ENCODE measurements at regions not wholly inside any gene's neighbourhood (a gene's known extent, or its start where the extent isn't known, plus 50 kb on each side); places are given as distances from the start of the nearest gene placed in this dataset.

- DNase-seq, result no peak
Measured at GRCh38 chr5:155303120-155303519, 289.6 kb downstream of the KIF4B start.

GRCh38 chr5:155307229-155307628 lies 293.7 kb downstream of the KIF4B start:
- no peak for DNase-seq

DNA sequence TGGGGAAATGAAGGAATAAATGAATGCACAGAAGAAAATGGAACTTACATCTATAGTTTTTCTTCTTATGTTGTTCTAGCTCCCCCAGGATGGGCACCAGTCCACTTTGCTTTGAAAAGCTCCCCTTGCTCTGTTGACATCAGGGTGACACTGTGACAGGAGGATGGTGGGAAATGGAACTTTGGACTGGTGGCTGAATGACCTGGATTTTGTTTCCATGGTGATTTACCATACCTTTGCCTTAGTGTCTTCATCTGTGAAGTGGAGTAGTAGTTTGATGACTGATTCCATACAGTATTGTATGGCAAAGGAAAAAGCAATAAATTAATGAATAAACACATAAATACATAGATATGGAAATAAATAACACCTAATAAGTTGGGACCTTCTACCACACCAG lies 294.7 kb downstream of the KIF4B start:
- no peak for DNase-seq

GRCh38 chr5:155309021-155309746 lies 295.6 kb downstream of the KIF4B start:
- no peak for DNase-seq

DNA sequence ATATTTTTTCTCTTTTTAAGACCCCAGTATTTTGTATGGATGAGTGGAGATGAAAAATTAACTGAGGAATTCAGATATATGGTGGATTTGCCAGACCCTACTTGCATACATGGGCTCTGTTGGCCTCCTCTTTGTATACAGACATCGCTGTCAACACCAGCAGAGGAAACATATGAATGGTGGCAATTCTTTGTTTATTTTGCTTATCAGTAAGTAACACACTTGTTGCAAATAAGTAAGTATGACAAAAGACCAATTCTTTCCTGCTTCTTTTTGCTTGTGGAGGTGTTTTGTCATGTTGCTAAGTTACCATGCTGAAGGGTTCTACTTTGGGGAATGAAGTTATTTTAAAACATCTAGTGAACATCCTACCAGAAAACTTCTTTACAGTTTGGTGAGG lies 298.2 kb downstream of the KIF4B start:
- DNase-seq, result no peak

- DNase-seq, result no peak
Measured at GRCh38 chr5:155313518-155313917, 300.0 kb downstream of the KIF4B start.

GRCh38 chr5:155316070-155316714 lies 302.6 kb downstream of the KIF4B start:
- DNase-seq, result no peak

DNA sequence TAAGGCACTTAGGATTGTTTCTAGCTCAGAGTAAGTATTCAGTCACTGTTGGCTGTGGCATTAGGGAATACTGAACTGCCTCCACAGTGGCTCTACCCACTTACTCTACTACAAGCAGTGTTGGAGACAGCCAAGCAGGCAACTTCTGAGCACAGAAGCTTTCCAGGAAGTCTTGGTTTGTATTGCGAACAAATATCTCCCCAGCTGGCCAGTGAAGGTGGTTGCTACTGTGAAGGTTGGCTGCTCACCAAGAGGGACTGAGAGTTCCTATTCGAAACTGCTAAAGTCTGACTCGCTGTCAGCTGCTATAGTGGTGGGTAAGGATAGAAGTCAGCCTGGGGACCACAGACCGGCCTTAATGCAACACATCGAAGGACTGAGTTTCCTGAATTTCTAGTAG lies 319.1 kb downstream of the KIF4B start:
- no peak for DNase-seq

GRCh38 chr5:155342956-155343355 lies 329.4 kb downstream of the KIF4B start:
- no peak for DNase-seq

DNA sequence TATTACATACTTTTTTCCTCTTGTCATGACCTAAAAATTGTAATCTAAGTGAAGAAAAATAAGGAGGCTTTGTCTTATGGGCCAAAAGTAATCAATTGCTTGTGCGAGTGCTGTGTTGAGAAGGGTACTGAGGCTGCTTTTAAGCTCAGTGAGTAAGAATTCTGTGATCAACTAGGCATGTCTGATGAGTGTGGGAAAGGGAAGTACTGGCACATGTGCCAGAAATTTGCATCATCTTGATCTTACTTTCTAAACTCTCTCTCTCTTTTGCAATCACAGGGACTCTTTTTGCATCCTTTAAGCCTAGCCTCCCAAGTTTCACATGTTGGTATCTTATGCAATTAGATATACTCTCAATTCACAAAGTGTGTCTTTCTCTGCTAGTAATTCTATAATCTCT lies 329.9 kb downstream of the KIF4B start:
- no peak for DNase-seq

DNA sequence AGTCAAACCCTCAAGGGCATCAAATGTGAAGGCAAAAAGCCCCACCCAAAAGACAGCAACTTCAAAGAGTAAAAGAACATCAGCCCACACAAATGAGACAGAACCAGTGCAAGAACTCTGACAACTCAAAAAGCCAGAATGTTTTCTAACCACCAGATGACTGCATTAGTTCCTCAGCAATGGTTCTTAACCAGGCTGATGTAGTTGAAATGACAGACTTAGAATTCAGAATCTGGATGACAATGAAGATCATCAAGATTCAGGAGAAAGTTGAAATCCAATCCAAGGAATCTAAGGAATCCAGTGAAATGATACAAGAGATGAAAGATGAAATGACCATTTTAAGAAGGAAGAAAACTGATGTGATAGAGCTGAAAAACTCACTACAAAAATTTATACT lies 339.7 kb downstream of the KIF4B start:
- DNase-seq, result no peak

DNA sequence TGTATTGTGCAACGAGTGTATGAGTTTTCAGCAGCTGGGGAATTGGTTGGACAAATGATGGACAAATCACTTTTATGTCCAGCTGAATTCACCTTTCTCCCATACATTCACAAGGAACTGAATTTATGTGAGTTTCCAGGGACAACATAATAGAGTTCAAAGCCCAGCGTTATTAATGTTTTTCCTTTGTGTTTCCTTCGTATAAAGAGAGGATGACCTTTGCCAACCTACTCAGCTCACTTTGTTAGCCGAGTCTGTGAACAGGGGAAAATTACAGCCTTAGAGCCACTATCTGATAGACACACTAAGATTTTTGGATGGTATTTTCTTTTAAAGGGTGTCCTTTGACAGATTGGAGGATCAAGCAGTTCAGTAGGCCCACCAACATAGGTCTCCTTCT lies 352.5 kb downstream of the KIF4B start:
- DNase-seq, result no peak

DNA sequence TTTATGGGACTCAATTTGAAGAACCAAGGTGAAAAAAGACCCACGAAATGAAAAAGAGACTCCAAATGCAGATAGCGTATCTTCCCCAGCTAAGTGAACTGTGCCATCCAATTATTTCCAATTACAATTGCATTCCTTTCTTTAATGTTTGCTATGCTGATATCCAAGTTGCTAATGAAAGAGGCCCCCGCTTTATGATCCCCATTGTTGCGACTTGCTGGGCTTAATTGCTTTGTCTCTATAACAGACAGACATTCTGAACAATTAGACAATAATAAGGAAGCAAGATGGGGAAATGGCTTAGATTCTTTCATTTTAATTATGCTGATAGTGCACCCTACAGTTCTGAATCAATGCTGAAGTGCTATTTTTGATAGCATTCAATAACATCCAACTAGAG lies 354.3 kb downstream of the KIF4B start:
- DNase-seq, result no peak

DNA sequence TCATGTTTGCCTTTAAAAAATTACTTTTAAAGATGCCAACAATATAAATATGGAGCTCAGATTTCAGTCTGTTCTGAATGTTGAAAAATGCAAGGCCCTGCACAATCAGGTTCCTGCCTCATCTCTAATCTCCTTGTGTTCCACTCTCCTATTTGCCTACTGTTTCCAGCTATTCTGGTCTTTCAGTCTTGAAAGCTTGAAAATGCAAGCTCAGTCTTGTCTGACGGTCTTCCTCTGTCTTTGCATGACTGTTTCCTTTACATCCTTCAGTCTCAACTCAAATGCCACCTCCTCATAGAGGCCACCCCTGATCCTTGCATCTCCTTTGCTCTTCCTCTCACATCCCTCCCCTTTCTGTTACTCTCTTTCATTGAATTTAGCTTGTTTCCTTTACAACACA lies 354.9 kb downstream of the KIF4B start:
- no peak for DNase-seq

DNA sequence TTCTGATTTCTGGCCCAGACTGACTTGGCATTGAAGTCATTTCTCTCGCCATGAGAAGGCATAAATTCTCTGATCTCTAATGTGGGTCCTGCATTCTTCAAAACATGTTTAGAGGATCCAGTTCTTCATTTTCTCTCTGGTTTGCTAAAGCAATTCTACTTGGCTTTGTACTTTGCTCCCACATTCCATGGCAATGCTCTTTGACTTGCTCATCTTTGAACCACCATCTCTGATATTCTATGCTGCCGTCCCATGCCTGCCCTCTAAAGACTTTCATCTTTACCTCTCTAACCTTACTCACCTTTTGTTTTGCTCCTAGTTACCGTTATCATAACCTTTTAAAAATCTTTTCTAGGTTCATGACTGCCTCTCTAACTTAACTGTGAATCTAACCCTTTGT lies 366.9 kb downstream of the KIF4B start:
- DNase-seq, result no peak

DNA sequence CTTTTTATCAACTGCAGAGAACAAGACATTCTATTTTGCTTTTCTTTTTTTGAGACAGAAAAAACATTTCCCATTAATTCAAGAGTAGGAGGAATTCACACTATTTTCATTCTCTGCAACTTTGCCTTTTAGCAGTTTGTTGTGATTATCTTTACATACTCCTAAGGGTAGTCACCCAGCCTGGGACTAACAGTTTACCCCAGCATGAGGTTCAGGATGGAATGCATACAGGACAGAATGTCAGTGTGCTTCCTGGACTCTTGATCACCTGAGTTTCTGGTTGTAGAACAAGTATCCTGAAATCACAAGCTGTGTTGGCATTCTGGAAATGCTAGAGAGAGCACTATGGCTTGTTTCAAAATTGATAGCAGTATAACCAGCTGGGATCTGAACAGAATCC lies 368.1 kb downstream of the KIF4B start:
- no peak for DNase-seq

- no peak for DNase-seq
Measured at GRCh38 chr5:155389498-155389897, 375.9 kb downstream of the KIF4B start.

DNA sequence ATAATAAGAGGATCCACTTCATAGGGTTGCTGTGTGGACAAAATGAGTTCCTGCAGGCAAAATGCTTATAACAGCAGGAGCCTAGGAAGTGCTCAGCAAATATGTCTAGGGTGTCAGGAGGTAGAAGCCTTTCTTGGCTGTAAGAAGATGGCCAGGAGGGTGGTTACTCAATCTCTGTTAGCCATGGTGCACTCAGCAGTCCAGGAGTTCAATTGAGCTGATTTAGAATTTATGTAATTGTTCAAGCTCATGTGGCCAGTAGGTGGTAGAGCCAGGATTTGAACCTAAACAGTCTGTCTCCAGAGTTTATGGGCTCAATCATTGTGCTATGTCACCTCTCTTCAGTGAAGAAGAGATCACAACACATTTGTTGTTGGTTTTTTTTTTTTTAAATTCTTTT lies 381.2 kb downstream of the KIF4B start:
- no peak for DNase-seq

DNA sequence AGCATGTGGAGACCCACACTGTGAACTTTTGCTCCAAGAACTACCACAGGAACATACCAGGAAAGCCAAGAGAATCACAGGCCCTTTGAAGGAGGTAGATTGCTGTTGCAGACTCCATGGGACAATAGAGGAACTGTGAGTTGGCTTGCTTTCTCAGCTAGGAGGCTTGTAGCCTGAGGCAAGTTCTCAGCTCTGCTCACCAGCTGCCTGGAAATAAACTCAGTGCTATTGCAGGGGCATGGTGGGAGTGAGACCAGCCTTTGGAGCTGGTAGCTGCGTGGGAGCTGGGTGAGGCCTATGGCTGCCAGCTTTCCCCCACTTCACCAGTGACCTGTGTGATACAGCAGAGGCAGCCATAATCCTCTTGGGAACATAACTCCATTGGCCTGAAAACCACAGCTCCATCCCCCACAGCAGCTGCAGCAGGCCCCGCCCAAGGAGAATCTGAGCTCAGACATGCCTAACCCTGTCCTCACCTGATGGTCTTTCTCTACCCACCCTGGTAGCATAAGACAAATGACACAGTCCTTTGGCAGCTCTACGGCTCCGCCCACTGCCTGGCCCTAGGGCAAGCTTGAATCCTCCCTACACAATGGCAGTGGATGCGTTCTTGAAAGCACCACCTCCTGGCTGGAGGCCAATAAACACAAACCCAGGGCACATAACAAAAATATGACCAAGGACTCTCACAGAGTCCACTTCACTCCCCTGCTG lies 389.5 kb downstream of the KIF4B start:
- no peak for DNase-seq

GRCh38 chr5:155406815-155407214 lies 393.3 kb downstream of the KIF4B start:
- DNase-seq, result no peak

DNA sequence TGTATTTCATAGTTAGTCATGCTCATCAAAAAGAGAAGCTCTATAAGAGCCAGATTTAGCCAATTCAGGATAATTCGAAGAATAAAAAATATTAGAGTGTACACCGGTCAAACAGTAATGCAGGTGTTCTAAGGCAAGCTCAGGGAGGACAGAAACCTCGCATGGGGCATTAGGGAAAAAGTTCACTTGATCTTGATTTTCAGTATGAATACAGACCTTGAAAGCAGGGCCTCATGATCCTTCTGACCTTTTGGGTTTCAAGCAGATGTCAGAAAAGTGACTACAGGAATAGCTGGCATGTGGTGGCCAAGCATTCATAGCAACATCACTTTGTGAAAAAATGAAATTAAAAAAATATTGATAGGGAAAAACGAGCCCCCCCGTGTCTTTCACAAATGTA lies 394.9 kb downstream of the KIF4B start:
- no peak for DNase-seq

GRCh38 chr5:155416765-155417164 lies 403.2 kb downstream of the KIF4B start:
- DNase-seq, result no peak

DNA sequence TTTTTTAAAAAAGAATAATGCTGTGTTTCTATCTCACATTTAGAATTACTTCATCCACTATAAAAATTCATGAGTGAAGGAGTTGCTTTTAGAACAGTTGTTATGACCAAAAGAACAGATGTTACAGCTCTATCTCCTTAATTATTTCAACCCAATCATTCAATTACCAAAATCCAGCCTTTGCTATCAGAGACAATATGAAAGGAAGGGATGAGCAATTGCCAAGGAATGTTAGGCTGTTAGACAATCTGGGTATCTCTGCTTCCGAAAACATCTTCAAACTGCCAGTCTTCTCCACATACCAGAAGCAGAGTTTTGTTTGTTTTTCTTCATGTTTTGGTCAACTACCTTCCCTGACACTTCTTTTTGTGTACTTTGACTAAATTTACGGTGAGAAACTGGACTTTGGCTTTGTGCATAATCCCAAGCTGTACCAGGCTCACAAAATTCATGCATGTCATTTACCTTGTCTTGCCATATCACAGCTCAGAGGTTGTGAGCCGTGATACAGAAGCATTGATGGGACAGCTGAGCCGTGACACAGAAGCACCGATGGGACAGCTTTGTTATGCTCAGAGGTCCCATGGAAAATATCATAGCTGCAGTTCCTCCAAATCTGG lies 405.5 kb downstream of the KIF4B start:
- DNase-seq, result no peak

DNA sequence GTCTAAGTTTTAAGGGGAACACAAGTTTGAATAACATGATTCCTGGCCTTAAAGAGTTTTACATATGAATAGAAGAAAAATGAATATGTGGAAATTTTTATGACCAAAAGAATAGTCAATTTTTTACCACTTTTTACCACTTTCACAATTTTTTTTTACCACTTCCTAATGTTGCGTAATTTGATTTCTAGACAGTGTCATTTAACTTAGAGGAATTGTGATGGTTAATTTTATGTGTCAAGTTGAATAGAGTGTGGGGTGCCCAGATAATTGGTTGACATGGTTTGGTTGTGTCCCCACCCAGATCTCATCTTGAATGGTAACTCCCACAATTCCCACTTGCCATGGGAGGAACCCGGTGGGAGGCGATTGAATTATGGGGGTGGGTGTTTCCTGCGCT lies 416.6 kb downstream of the KIF4B start:
- DNase-seq, result no peak
